HepG2 (cell line): ENCODE measurements at regions not wholly inside any gene's neighbourhood (a gene's known extent, or its start where the extent isn't known, plus 50 kb on each side); places are given as distances from the start of the nearest gene placed in this dataset.

Source experiments
- ATAC-seq: fragments of 200-7000 bp; cut with Tn5 transposase; 3 replicates; pipeline ENCODE4 v1.9.1; 2020; ENCODE audit warnings: mild to moderate bottlenecking, moderate library complexity
- BruUV-seq: library from RNA; stranded (reverse); fragments of 400-500 nt; replicated peaks from 2 replicates; lab custom pipeline; 2021; lab: Mats Ljungman, UMichigan
- CTCF ChIA-PET: fragments of 300-600 bp; formaldehyde crosslinking; extraction: SDS; loops from one replicate; lab custom pipeline; 2021; ENCODE audit warnings: low total read pairs, inconsistent platforms, low intra/inter-chr PET ratio; lab: Yijun Ruan, JAX
- POLR2A ChIA-PET: fragments of 350-600 bp; sonication (Branson Sonifier 250); formaldehyde crosslinking; loops from one replicate; lab custom pipeline; 2020; ENCODE audit warnings: antibody characterized with exemption, inconsistent platforms; lab: Yijun Ruan, JAX
- DNase-seq: peaks from one replicate; pipeline ENCODE4 v3.0.0-alpha.2; 2015; ENCODE audit warnings: low spot score
- FAIRE-seq: peaks from 3 replicates; lab custom pipeline; 2011; peaks lifted over from hg19 to GRCh38; lab: Jason Lieb, UNC
- H2AFZ ChIP-seq: one replicate; pipeline ENCODE4 v1.6.1; 2011; ENCODE audit warnings: low read length, inconsistent platforms
- H3K27ac ChIP-seq: fragments of 300-600 bp; 3 replicates; pipeline ENCODE4 v1.8.0; 2011; ENCODE audit warnings: mixed run types, mild to moderate bottlenecking, mixed read lengths, low read length, inconsistent platforms; ENCODE audit not compliant: insufficient read depth; ENCODE audit errors: extremely low read length
- H3K27me3 ChIP-seq, 2 experiments: fragments of 200-600 bp in 1 of 2; 2 replicates in 1 of 2; 3 replicates in 1 of 2; pipeline versions ENCODE4 v1.6.0 to v1.8.0; 2011; ENCODE audit warnings: low read length in 2 of 2, mild to moderate bottlenecking in 2 of 2, moderate library complexity in 2 of 2, inconsistent platforms in 1 of 2; ENCODE audit not compliant: insufficient read depth in 2 of 2, control insufficient read depth in 1 of 2
- H3K36me3 ChIP-seq, 2 experiments: fragments of 200-600 bp in 1 of 2; replicated peaks in 1 of 2; 2 replicates in 1 of 2; 3 replicates in 1 of 2; pipeline versions ENCODE4 v1.5.1 to v1.8.0; 2011; ENCODE audit warnings: low read length in 2 of 2, inconsistent platforms in 1 of 2; ENCODE audit not compliant: insufficient read depth in 2 of 2, control insufficient read depth in 1 of 2
- H3K4me1 ChIP-seq: 2 replicates; pipeline ENCODE4 v1.5.1; 2012; ENCODE audit warnings: low read length, inconsistent platforms; ENCODE audit not compliant: insufficient read depth
- H3K4me2 ChIP-seq: 2 replicates; pipeline ENCODE4 v1.6.0; 2011; ENCODE audit warnings: low read depth, low read length, inconsistent platforms
- H3K4me3 ChIP-seq, 3 experiments: fragments of 200-600 bp in 1 of 3; sonication (generic), shearing (Covaris generic) in 1 of 3; replicated peaks in 1 of 3; 2 replicates each; pipeline ENCODE4 v1.5.1; 2011 to 2016; ENCODE audit warnings: low read length in 3 of 3, inconsistent platforms in 2 of 3, low read depth in 2 of 3, mild to moderate bottlenecking in 2 of 3, control low read depth in 1 of 3, mixed read lengths in 1 of 3; ENCODE audit not compliant: insufficient read depth in 1 of 3
- H3K79me2 ChIP-seq: one replicate; pipeline ENCODE4 v1.6.1; 2011; ENCODE audit warnings: low read length, inconsistent platforms; ENCODE audit not compliant: insufficient read depth
- H3K9ac ChIP-seq: 2 replicates; pipeline ENCODE4 v1.6.0; 2011; ENCODE audit warnings: mild to moderate bottlenecking, low read depth, low read length, inconsistent platforms; ENCODE audit not compliant: insufficient read depth
- H3K9me3 ChIP-seq: 2 replicates; pipeline ENCODE4 v1.5.1; 2012; ENCODE audit warnings: mild to moderate bottlenecking, low read length
- H4K20me1 ChIP-seq: 2 replicates; pipeline ENCODE4 v1.6.0; 2011; ENCODE audit warnings: inconsistent platforms, mild to moderate bottlenecking, low read length, moderate library complexity; ENCODE audit not compliant: insufficient read depth
- EHMT2 ChIP-seq: fragments of 200-600 bp; sonication (generic); IDR thresholded peaks from 2 replicates; pipeline ENCODE4 v1.7.0; 2017; ENCODE audit warnings: antibody characterized with exemption, low read depth, low read length, borderline replicate concordance
- KDM2A ChIP-seq: sonication (generic); formaldehyde crosslinking; IDR thresholded peaks from 2 replicates; pipeline ENCODE4 v1.4.0; 2020; ENCODE audit warnings: low read depth, missing genetic modification reagents, borderline replicate concordance
- TARDBP ChIP-seq: sonication (generic); formaldehyde crosslinking; IDR thresholded peaks from 2 replicates; pipeline ENCODE4 v1.8.0; 2022; ENCODE audit warnings: mild to moderate bottlenecking, missing genetic modification reagents
- UBTF ChIP-seq: sonication (generic); formaldehyde crosslinking; IDR thresholded peaks from 2 replicates; pipeline ENCODE4 v1.4.0; 2020; ENCODE audit warnings: mild to moderate bottlenecking, missing genetic modification reagents
- ZFP91 ChIP-seq: sonication (generic); formaldehyde crosslinking; IDR thresholded peaks from 2 replicates; pipeline ENCODE4 v1.9.0; 2022; ENCODE audit warnings: missing genetic modification reagents, mild to moderate bottlenecking, borderline replicate concordance
- ZNF562 ChIP-seq: sonication (generic); formaldehyde crosslinking; IDR thresholded peaks from 2 replicates; pipeline ENCODE4 v1.8.0; 2022; ENCODE audit warnings: missing genetic modification reagents, borderline replicate concordance
- ZNF670 ChIP-seq: sonication (generic); formaldehyde crosslinking; IDR thresholded peaks from 2 replicates; pipeline ENCODE4 v1.8.0; 2022; ENCODE audit warnings: mild to moderate bottlenecking, missing genetic modification reagents, borderline replicate concordance
- WGBS: methylation state at CpG from one replicate; pipeline ENCODE4 v1.1.6; 2017; ENCODE audit warnings: low lambda C conversion rate; 5-methylcytosine and 5-hydroxymethylcytosine counted together
- in situ Hi-C: cut with HindIII; loops from 2 replicates; pipeline ENCODE4 v1.10.0; 2017; ENCODE audit warnings: low pct_unique_long_range_greater_than_20kb; ENCODE audit not compliant: extremely low pct_ligation_motif_present
- intact Hi-C: fragments of 100-400 bp; cut with micrococcal nuclease; formaldehyde crosslinking; loops from one replicate; pipeline ENCODE4 v1.10.0; 2022; ENCODE audit not compliant: unreplicated experiment

GRCh38 chr2:66696374-66696773 lies 261.4 kb downstream of the MEIS1 start:
- CTCF ChIA-PET: no interaction called here
- FAIRE-seq (no peak), DNase-seq (no peak), ATAC-seq (no peak)
- H3K4me2 ChIP-seq: no peak overlapping the region
- POLR2A ChIA-PET: no interaction called here
- no peaks in the 10 kb centered on the region for H3K27me3 ChIP-seq
- intact Hi-C loops (no loop called here), in situ Hi-C loops (no loop called here)
- H3K4me1 ChIP-seq: no peaks in the 10 kb centered on the region
- no peak overlapping the region for H2AFZ ChIP-seq
- no TSS peak for BruUV-seq
- no peaks in the 10 kb centered on the region for H3K9me3 ChIP-seq
- no peaks in the 10 kb centered on the region for H3K79me2 ChIP-seq
- no peaks in the 10 kb centered on the region for H3K36me3 ChIP-seq
- 17% methylated on average over 7 of the region's 7 CpGs for WGBS
- no peak overlapping the region for H3K9ac ChIP-seq
- no peaks in the 10 kb centered on the region for H4K20me1 ChIP-seq
- TF ChIP-seq EHMT2: no peak
- TF ChIP-seq ZNF562: no peak
- no peak for TF ChIP-seq ZNF670 (CRISPR knock-in tag)
- TF ChIP-seq ZFP91 (CRISPR knock-in tag): no peak
- TF ChIP-seq TARDBP (CRISPR knock-in tag): no peak
- no peak for TF ChIP-seq UBTF (CRISPR knock-in tag)
- TF ChIP-seq KDM2A (CRISPR knock-in tag): no peak
- H3K27ac ChIP-seq: no peak overlapping the region
- H3K4me3 ChIP-seq: no peak overlapping the region
